HEK293 (cell line): ENCODE measurements at regions not wholly inside any gene's neighbourhood (a gene's known extent, or its start where the extent isn't known, plus 50 kb on each side); places are given as distances from the start of the nearest gene placed in this dataset.

Source experiments
- CTCF ChIA-PET: fragments of 350-600 bp; formaldehyde crosslinking; extraction: SDS; loops from one replicate; lab custom pipeline; 2021; ENCODE audit warnings: antibody characterized with exemption; lab: Yijun Ruan, JAX
- POLR2A ChIA-PET: fragments of 300-600 bp; formaldehyde crosslinking; extraction: SDS; loops from one replicate; lab custom pipeline; 2020; ENCODE audit warnings: antibody characterized with exemption, inconsistent platforms; lab: Yijun Ruan, JAX
- H3K27ac ChIP-seq: fragments of 200-500 bp; sonication (Bioruptor generic); 2 replicates; pipeline ENCODE4 v1.5.1; 2014; ENCODE audit warnings: low read depth, low read length, control low read depth, inconsistent platforms; ENCODE audit errors: extremely low read depth
- H3K36me3 ChIP-seq, 2 experiments: fragments of 200-500 bp in 1 of 2; sonication (Bioruptor generic) in 1 of 2; 1 replicate in 1 of 2; 2 replicates in 1 of 2; pipeline ENCODE4 v1.5.1; 2014 to 2017; ENCODE audit warnings: inconsistent platforms in 2 of 2, low read length in 2 of 2; ENCODE audit not compliant: control insufficient read depth in 2 of 2, insufficient read depth in 1 of 2
- H3K4me1 ChIP-seq: fragments of 200-500 bp; sonication (Bioruptor generic); 2 replicates; pipeline ENCODE4 v1.5.1; 2014; ENCODE audit warnings: mild to moderate bottlenecking, low read length, inconsistent platforms; ENCODE audit not compliant: control insufficient read depth, insufficient read depth
- H3K4me3 ChIP-seq: 2 replicates; pipeline ENCODE4 v1.5.1; 2011; ENCODE audit warnings: low read depth, mild to moderate bottlenecking, control low read depth, low read length, moderate library complexity
- H3K9me3 ChIP-seq: fragments of 200-500 bp; sonication (Bioruptor generic); 2 replicates; pipeline ENCODE4 v1.5.1; 2014; ENCODE audit warnings: low read depth, low read length, inconsistent platforms; ENCODE audit not compliant: control insufficient read depth, insufficient read depth
- ATF2 ChIP-seq: fragments of 450-650 bp; formaldehyde crosslinking; IDR thresholded peaks from 2 replicates; pipeline ENCODE4 v1.5.1; 2016; ENCODE audit warnings: missing biosample characterization, missing genetic modification characterization, low read depth
- KLF1 ChIP-seq: fragments of 450-650 bp; formaldehyde crosslinking; IDR thresholded peaks from 2 replicates; pipeline ENCODE4 v1.5.1; 2016; ENCODE audit warnings: missing biosample characterization, missing genetic modification characterization
- KLF7 ChIP-seq: fragments of 450-650 bp; formaldehyde crosslinking; IDR thresholded peaks from 2 replicates; pipeline ENCODE4 v1.5.1; 2016; ENCODE audit warnings: missing biosample characterization, missing genetic modification characterization, borderline replicate concordance
- OSR2 ChIP-seq: fragments of 450-650 bp; formaldehyde crosslinking; IDR thresholded peaks from 2 replicates; pipeline ENCODE4 v1.5.1; 2016; ENCODE audit warnings: missing biosample characterization, missing genetic modification characterization
- REST ChIP-seq: fragments of 450-650 bp; formaldehyde crosslinking; IDR thresholded peaks from 2 replicates; pipeline ENCODE4 v1.5.1; 2016; ENCODE audit warnings: missing biosample characterization, missing genetic modification characterization
- SETDB1 ChIP-seq: IDR thresholded peaks from one replicate; pipeline ENCODE4 v1.6.1; 2017; ENCODE audit warnings: mild to moderate bottlenecking, low read length, moderate library complexity, mixed read lengths; ENCODE audit not compliant: insufficient read length
- ZBTB26 ChIP-seq: fragments of 450-650 bp; formaldehyde crosslinking; optimal IDR thresholded peaks from 2 replicates; pipeline ENCODE3; 2016; ENCODE audit warnings: missing biosample characterization, mild to moderate bottlenecking, missing genetic modification characterization
- ZFP3 ChIP-seq: fragments of 450-650 bp; formaldehyde crosslinking; IDR thresholded peaks from 2 replicates; pipeline ENCODE4 v1.5.1; 2016; ENCODE audit warnings: low read depth, missing biosample characterization, missing genetic modification characterization
- ZFP37 ChIP-seq: fragments of 450-650 bp; formaldehyde crosslinking; IDR thresholded peaks from 2 replicates; pipeline ENCODE4 v1.5.1; 2016; ENCODE audit warnings: missing biosample characterization, missing genetic modification characterization
- ZNF2 ChIP-seq: fragments of 450-650 bp; formaldehyde crosslinking; IDR thresholded peaks from 2 replicates; pipeline ENCODE4 v1.5.1; 2016; ENCODE audit warnings: missing biosample characterization, missing genetic modification characterization
- ZNF24 ChIP-seq: fragments of 450-650 bp; formaldehyde crosslinking; IDR thresholded peaks from 2 replicates; pipeline ENCODE4 v1.5.1; 2016; ENCODE audit warnings: missing biosample characterization, missing genetic modification characterization
- ZNF341 ChIP-seq: fragments of 450-650 bp; formaldehyde crosslinking; IDR thresholded peaks from 2 replicates; pipeline ENCODE4; 2016; ENCODE audit warnings: low read depth, missing biosample characterization, missing genetic modification characterization
- ZNF350 ChIP-seq: fragments of 450-650 bp; formaldehyde crosslinking; IDR thresholded peaks from 2 replicates; pipeline ENCODE4 v1.5.0; 2017; ENCODE audit warnings: missing biosample characterization, mild to moderate bottlenecking, missing genetic modification characterization
- ZNF473 ChIP-seq: fragments of 450-650 bp; formaldehyde crosslinking; IDR thresholded peaks from 2 replicates; pipeline ENCODE4 v1.5.1; 2017; ENCODE audit warnings: missing biosample characterization, missing genetic modification characterization
- ZNF488 ChIP-seq: fragments of 450-650 bp; formaldehyde crosslinking; IDR thresholded peaks from 2 replicates; pipeline ENCODE4 v1.5.1; 2016; ENCODE audit warnings: missing biosample characterization, missing genetic modification characterization
- ZNF548 ChIP-seq: fragments of 450-650 bp; formaldehyde crosslinking; IDR thresholded peaks from 2 replicates; pipeline ENCODE4 v1.5.1; 2016; ENCODE audit warnings: missing biosample characterization, missing genetic modification characterization
- ZNF558 ChIP-seq: fragments of 450-650 bp; formaldehyde crosslinking; IDR thresholded peaks from 2 replicates; pipeline ENCODE4 v1.5.1; 2016; ENCODE audit warnings: missing biosample characterization, missing genetic modification characterization
- ZNF639 ChIP-seq: fragments of 450-650 bp; formaldehyde crosslinking; IDR thresholded peaks from 2 replicates; pipeline ENCODE4 v1.5.1; 2016; ENCODE audit warnings: missing biosample characterization, missing genetic modification characterization
- ZNF670 ChIP-seq: fragments of 450-650 bp; formaldehyde crosslinking; IDR thresholded peaks from 2 replicates; pipeline ENCODE4 v1.5.1; 2016; ENCODE audit warnings: missing biosample characterization, missing genetic modification characterization, low read depth
- ZNF707 ChIP-seq: fragments of 450-650 bp; formaldehyde crosslinking; IDR thresholded peaks from 2 replicates; pipeline ENCODE4 v1.5.1; 2016; ENCODE audit warnings: missing biosample characterization, missing genetic modification characterization
- ZXDB ChIP-seq: fragments of 450-650 bp; formaldehyde crosslinking; IDR thresholded peaks from 2 replicates; pipeline ENCODE4 v1.5.1; 2016; ENCODE audit warnings: missing biosample characterization, missing genetic modification characterization
- TF ChIP-seq, protein P1 (sequence below): fragments of 450-650 bp; formaldehyde crosslinking; IDR thresholded peaks from 2 replicates; pipeline ENCODE4 v1.5.1; 2016; ENCODE audit warnings: missing biosample characterization, missing genetic modification characterization
- TF ChIP-seq, protein P2 (sequence below): fragments of 450-650 bp; formaldehyde crosslinking; IDR thresholded peaks from 2 replicates; pipeline ENCODE4 v1.5.1; 2016; ENCODE audit warnings: missing biosample characterization, missing genetic modification characterization

GRCh38 chr15:46618984-46619383, 984.2 kb downstream of the SQOR start (continued):
- no peak for TF ChIP-seq ZBTB26
- TF ChIP-seq SETDB1, result no peak
- TF ChIP-seq ZNF350 (tag by site-specific recombination), result no peak
- TF ChIP-seq OSR2 (tag by site-specific recombination), result no peak
- TF ChIP-seq, protein P1, sequence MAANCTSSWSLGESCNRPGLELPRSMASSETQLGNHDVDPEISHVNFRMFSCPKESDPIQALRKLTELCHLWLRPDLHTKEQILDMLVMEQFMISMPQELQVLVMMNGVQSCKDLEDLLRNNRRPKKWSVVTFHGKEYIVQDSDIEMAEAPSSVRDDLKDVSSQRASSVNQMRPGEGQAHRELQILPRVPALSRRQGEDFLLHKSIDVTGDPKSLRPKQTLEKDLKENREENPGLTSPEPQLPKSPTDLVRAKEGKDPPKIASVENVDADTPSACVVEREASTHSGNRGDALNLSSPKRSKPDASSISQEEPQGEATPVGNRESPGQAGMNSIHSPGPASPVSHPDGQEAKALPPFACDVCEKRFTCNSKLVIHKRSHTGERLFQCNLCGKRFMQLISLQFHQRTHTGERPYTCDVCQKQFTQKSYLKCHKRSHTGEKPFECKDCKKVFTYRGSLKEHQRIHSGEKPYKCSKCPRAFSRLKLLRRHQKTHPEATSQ (tag by site-specific recombination), result no peak
- TF ChIP-seq, all 188 proteins: peak for 0

DNA sequence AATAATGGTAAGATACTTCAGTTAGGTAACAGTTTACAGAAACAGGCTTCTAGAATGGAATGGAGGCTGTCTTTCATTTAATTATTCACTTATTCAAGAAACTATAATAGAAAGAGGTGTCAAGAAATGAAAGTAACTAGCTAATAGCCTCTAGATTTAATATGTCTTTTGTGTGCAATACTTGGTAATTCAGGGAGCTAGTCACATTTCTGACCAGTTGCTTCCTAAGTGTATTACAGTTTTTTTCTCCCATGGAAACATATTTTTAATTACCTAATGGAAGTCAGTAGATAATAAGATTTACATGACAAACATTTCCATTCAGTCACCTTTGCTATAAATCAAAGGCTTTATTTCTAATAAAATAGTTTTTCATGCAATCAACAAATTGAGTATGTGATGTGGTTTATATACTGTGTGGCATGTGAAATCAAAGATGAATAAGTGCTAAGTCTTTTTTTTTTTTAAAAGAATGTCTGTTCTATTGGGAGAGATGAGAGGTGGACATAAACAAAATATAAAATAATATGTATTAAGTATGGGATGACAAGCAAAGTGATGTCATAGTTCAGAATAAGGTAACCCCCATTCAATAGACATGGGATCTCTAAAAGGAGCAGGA, 985.7 kb downstream of the SQOR start:
- Histone ChIP-seq H3K4me1 (no peaks in the 10 kb centered on the region), H3K27ac (no peak overlapping the region), H3K36me3 (no peaks in the 10 kb centered on the region), H3K9me3 (no peaks in the 10 kb centered on the region), H3K4me3 (no peak overlapping the region)
- POLR2A ChIA-PET, result no interaction called here
- TF ChIP-seq ZNF488 (tag by site-specific recombination) (no peak), REST (no peak), KLF7 (no peak), ATF2 (no peak), ZFP37 (tag by site-specific recombination) (no peak), ZNF548 (no peak)
- CTCF ChIA-PET, result no interaction called here

DNA sequence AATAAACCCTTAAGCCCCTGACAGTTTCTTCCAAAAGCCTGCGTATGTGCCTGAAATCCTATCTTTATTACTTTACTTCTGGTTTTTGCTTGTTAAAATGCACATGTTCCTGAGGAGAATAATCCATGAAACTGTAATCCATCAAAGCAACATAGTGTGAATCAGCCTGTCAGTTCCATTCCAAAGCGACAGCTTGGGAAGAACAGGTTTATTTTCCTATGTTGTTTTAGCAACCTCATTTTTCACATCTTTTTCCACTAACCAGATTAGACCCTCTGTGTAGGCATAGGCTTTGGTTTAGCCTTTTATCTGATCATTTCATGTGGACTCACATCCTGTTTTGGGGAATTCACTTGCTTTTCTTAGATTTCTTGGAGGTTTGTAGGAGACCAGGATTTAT, 988.0 kb downstream of the SQOR start:
- CTCF ChIA-PET, result no interaction called here
- Histone ChIP-seq H3K36me3 (no peaks in the 10 kb centered on the region), H3K27ac (no peak overlapping the region), H3K4me3 (no peak overlapping the region), H3K9me3 (no peaks in the 10 kb centered on the region), H3K4me1 (no peaks in the 10 kb centered on the region)
- POLR2A ChIA-PET, result no interaction called here
- TF ChIP-seq ZNF558, result no peak
- no peak for TF ChIP-seq ZNF24 (tag by site-specific recombination)
- TF ChIP-seq, protein P2, sequence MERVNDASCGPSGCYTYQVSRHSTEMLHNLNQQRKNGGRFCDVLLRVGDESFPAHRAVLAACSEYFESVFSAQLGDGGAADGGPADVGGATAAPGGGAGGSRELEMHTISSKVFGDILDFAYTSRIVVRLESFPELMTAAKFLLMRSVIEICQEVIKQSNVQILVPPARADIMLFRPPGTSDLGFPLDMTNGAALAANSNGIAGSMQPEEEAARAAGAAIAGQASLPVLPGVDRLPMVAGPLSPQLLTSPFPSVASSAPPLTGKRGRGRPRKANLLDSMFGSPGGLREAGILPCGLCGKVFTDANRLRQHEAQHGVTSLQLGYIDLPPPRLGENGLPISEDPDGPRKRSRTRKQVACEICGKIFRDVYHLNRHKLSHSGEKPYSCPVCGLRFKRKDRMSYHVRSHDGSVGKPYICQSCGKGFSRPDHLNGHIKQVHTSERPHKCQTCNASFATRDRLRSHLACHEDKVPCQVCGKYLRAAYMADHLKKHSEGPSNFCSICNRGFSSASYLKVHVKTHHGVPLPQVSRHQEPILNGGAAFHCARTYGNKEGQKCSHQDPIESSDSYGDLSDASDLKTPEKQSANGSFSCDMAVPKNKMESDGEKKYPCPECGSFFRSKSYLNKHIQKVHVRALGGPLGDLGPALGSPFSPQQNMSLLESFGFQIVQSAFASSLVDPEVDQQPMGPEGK (tag by site-specific recombination), result no peak
- TF ChIP-seq ZFP3 (tag by site-specific recombination), result no peak
- TF ChIP-seq ZNF639, result no peak
- TF ChIP-seq ZXDB (tag by site-specific recombination), result no peak
- no peak for TF ChIP-seq ZNF473 (tag by site-specific recombination)
- TF ChIP-seq ZNF2 (tag by site-specific recombination), result no peak
- no peak for TF ChIP-seq KLF1 (tag by site-specific recombination)
- no peak for TF ChIP-seq ZNF670 (tag by site-specific recombination)
- no peak for TF ChIP-seq ZNF341 (tag by site-specific recombination)
- TF ChIP-seq ZNF707 (tag by site-specific recombination), result no peak
- no peak for TF ChIP-seq ZNF548
